ENCODE measurements at regions not wholly inside any gene's neighbourhood (a gene's known extent, or its start where the extent isn't known, plus 50 kb on each side); places are given as distances from the start of the nearest gene placed in this dataset.

- Histone ChIP-seq H3K79me2 (ENCODE audit: control insufficient read depth, insufficient read depth, low read length) (no peaks in the 10 kb centered on the region), H4K20me1 (ENCODE audit: control insufficient read depth, extremely low read depth, insufficient read depth, low read length) (no peaks in the 10 kb centered on the region), H2AFZ (ENCODE audit: low read length) (no peak overlapping the region), H3K27ac (ENCODE audit: insufficient read depth, low read length) (no peak overlapping the region), H3K4me2 (ENCODE audit: extremely low read depth, insufficient read depth, low read length) (no peak overlapping the region), H3K36me3 (ENCODE audit: control insufficient read depth, insufficient read depth, low read length) (no peaks in the 10 kb centered on the region), H3K9ac (ENCODE audit: insufficient read depth, low read length) (no peak overlapping the region), H3K9me3 (ENCODE audit: control insufficient read depth, insufficient read depth, low read depth, low read length) (no peaks in the 10 kb centered on the region), H3K27me3 (ENCODE audit: control insufficient read depth, insufficient read depth, low read length) (no peaks in the 10 kb centered on the region), H3K4me3 (replicated peaks in 1 of 4; ENCODE audit: control extremely low read depth in 1 of 4, insufficient read depth in 1 of 4, low read depth in 3 of 4, low read length in 4 of 4) (no peak overlapping the region), H3K4me1 (ENCODE audit: control insufficient read depth, extremely low read depth, insufficient read depth, low read length) (no peaks in the 10 kb centered on the region)
- TF ChIP-seq EZH2 (IDR thresholded peaks at IDR 0.05; ENCODE audit: low read length, missing control alignments) (no peak), CTCF (conservative IDR thresholded peaks at IDR 0.05 in 1 of 2, IDR thresholded peaks at IDR 0.05 in 1 of 2; ENCODE audit: low read depth in 1 of 2, low read length in 2 of 2) (no peak)
- DNase-seq (ENCODE audit: low read depth in 2 of 2): no peak
Observed at GRCh38 chr2:129914538-129915302, 64.7 kb upstream of the RAB6C start.

- H3K4me2 ChIP-seq (ENCODE audit: extremely low read depth, insufficient read depth, low read length): no peak overlapping the region
- H3K36me3 ChIP-seq (ENCODE audit: control insufficient read depth, insufficient read depth, low read length): no peaks in the 10 kb centered on the region
- TF ChIP-seq EZH2 (IDR thresholded peaks at IDR 0.05; ENCODE audit: low read length, missing control alignments) (no peak), CTCF (conservative IDR thresholded peaks at IDR 0.05 in 1 of 2, IDR thresholded peaks at IDR 0.05 in 1 of 2; ENCODE audit: low read depth in 1 of 2, low read length in 2 of 2) (no peak)
- H3K9me3 ChIP-seq (ENCODE audit: control insufficient read depth, insufficient read depth, low read depth, low read length): no peaks in the 10 kb centered on the region
- no peak overlapping the region for H2AFZ ChIP-seq (ENCODE audit: low read length)
- no peaks in the 10 kb centered on the region for H3K4me1 ChIP-seq (ENCODE audit: control insufficient read depth, extremely low read depth, insufficient read depth, low read length)
- H3K9ac ChIP-seq (ENCODE audit: insufficient read depth, low read length): no peak overlapping the region
- H3K4me3 ChIP-seq (replicated peaks in 1 of 4; ENCODE audit: control extremely low read depth in 1 of 4, insufficient read depth in 1 of 4, low read depth in 3 of 4, low read length in 4 of 4): no peak overlapping the region
- no peaks in the 10 kb centered on the region for H3K27me3 ChIP-seq (ENCODE audit: control insufficient read depth, insufficient read depth, low read length)
- H4K20me1 ChIP-seq (ENCODE audit: control insufficient read depth, extremely low read depth, insufficient read depth, low read length): no peaks in the 10 kb centered on the region
- DNase-seq (ENCODE audit: low read depth in 2 of 2): no peak
- H3K27ac ChIP-seq (ENCODE audit: insufficient read depth, low read length): no peak overlapping the region
- no peaks in the 10 kb centered on the region for H3K79me2 ChIP-seq (ENCODE audit: control insufficient read depth, insufficient read depth, low read length)
Observed at GRCh38 chr2:129915303-129915840, 64.1 kb upstream of the RAB6C start.

- H4K20me1 ChIP-seq (ENCODE audit: control insufficient read depth, extremely low read depth, insufficient read depth, low read length): no peaks in the 10 kb centered on the region
- no peak for TF ChIP-seq EZH2 (IDR thresholded peaks at IDR 0.05; ENCODE audit: low read length, missing control alignments)
- no peak for TF ChIP-seq CTCF (conservative IDR thresholded peaks at IDR 0.05 in 1 of 2, IDR thresholded peaks at IDR 0.05 in 1 of 2; ENCODE audit: low read depth in 1 of 2, low read length in 2 of 2)
- H3K4me1 ChIP-seq (ENCODE audit: control insufficient read depth, extremely low read depth, insufficient read depth, low read length): no peaks in the 10 kb centered on the region
- H2AFZ ChIP-seq (ENCODE audit: low read length): no peak overlapping the region
- no peak overlapping the region for H3K27ac ChIP-seq (ENCODE audit: insufficient read depth, low read length)
- H3K27me3 ChIP-seq (ENCODE audit: control insufficient read depth, insufficient read depth, low read length): no peaks in the 10 kb centered on the region
- H3K9me3 ChIP-seq (ENCODE audit: control insufficient read depth, insufficient read depth, low read depth, low read length): no peaks in the 10 kb centered on the region
- no peak overlapping the region for H3K9ac ChIP-seq (ENCODE audit: insufficient read depth, low read length)
- no peaks in the 10 kb centered on the region for H3K36me3 ChIP-seq (ENCODE audit: control insufficient read depth, insufficient read depth, low read length)
- no peak for DNase-seq (ENCODE audit: low read depth in 2 of 2)
- H3K4me3 ChIP-seq (replicated peaks in 1 of 4; ENCODE audit: control extremely low read depth in 1 of 4, insufficient read depth in 1 of 4, low read depth in 3 of 4, low read length in 4 of 4): no peak overlapping the region
- no peaks in the 10 kb centered on the region for H3K79me2 ChIP-seq (ENCODE audit: control insufficient read depth, insufficient read depth, low read length)
- H3K4me2 ChIP-seq (ENCODE audit: extremely low read depth, insufficient read depth, low read length): no peak overlapping the region
Observed at GRCh38 chr2:129918604-129919003, 60.9 kb upstream of the RAB6C start.
